ENCODE measurements at regions not wholly inside any gene's neighbourhood (a gene's known extent, or its start where the extent isn't known, plus 50 kb on each side); places are given as distances from the start of the nearest gene placed in this dataset.

- DNase-seq: no peak
Measured at GRCh38 chr14:94953541-94954260, 183.8 kb upstream of the GSC start.

- DNase-seq: no peak
Measured at GRCh38 chr14:94952097-94952496, 182.2 kb upstream of the GSC start.

GRCh38 chr14:94946244-94946643 is 176.3 kb upstream of the GSC start:
- DNase-seq: no peak

GRCh38 chr14:94945615-94946014 is 175.7 kb upstream of the GSC start:
- no peak for DNase-seq

GRCh38 chr14:94944636-94945258 is 174.8 kb upstream of the GSC start:
- no peak for DNase-seq

- no peak for DNase-seq
Measured at GRCh38 chr14:94942601-94943000, 172.7 kb upstream of the GSC start.

GRCh38 chr14:94941311-94941710 is 171.4 kb upstream of the GSC start:
- no peak for DNase-seq

GRCh38 chr14:94940263-94940993 is 170.5 kb upstream of the GSC start:
- DNase-seq: no peak

- DNase-seq: no peak
Measured at GRCh38 chr14:94938016-94938415, 168.1 kb upstream of the GSC start.

- DNase-seq: no peak
Measured at GRCh38 chr14:94936901-94937685, 167.2 kb upstream of the GSC start.

- DNase-seq: no peak
Measured at GRCh38 chr14:94936401-94936892, 166.5 kb upstream of the GSC start.

- no peak for DNase-seq
Measured at GRCh38 chr14:94935706-94936300, 165.9 kb upstream of the GSC start.

GRCh38 chr14:94934276-94934810 is 164.4 kb upstream of the GSC start:
- DNase-seq: no peak

GRCh38 chr14:94933486-94933885 is 163.6 kb upstream of the GSC start:
- DNase-seq: no peak

GRCh38 chr14:94932589-94932988 is 162.7 kb upstream of the GSC start:
- DNase-seq: no peak

GRCh38 chr14:94930690-94931089 is 160.8 kb upstream of the GSC start:
- DNase-seq: no peak

GRCh38 chr14:94929354-94929753 is 159.4 kb upstream of the GSC start:
- DNase-seq: no peak

GRCh38 chr14:94926176-94926575 is 156.3 kb upstream of the GSC start:
- no peak for DNase-seq

- no peak for DNase-seq
Measured at GRCh38 chr14:94925416-94926173, 155.7 kb upstream of the GSC start.

GRCh38 chr14:94924189-94924588 is 154.3 kb upstream of the GSC start:
- DNase-seq: no peak

- DNase-seq: no peak
Measured at GRCh38 chr14:94923786-94924185, 153.9 kb upstream of the GSC start.

Data from OCI-M1 (cell line).